Activated naive CD4-positive, alpha-beta T cell treated with anti-CD3 and anti-CD28 coated beads for 36 hours (primary cell): ENCODE measurements at regions not wholly inside any gene's neighbourhood (a gene's known extent, or its start where the extent isn't known, plus 50 kb on each side); places are given as distances from the start of the nearest gene placed in this dataset.

Experiments used
- CTCF ChIA-PET: fragments of 350-600 bp; sonication (Branson Sonifier 250); formaldehyde crosslinking; loops from one replicate; lab custom pipeline; 2021; ENCODE audit warnings: antibody characterized with exemption; lab: Charles Lee
- DNase-seq: peaks from one replicate; pipeline ENCODE4 v3.0.0-alpha.2; 2020
- H3K27ac Mint-ChIP-seq: one replicate; pipeline ENCODE4 v1.8.0; 2021; ENCODE audit warnings: mild to moderate bottlenecking, mixed read lengths
- H3K27me3 Mint-ChIP-seq: one replicate; pipeline ENCODE4 v1.8.0; 2021; ENCODE audit warnings: low read depth, mixed read lengths
- H3K36me3 Mint-ChIP-seq: one replicate; pipeline ENCODE4 v1.8.0; 2021; ENCODE audit warnings: low read depth, mixed read lengths
- H3K4me1 Mint-ChIP-seq: one replicate; pipeline ENCODE4 v1.8.0; 2021; ENCODE audit warnings: low read depth, mixed read lengths
- H3K4me3 Mint-ChIP-seq: one replicate; pipeline ENCODE4 v1.8.0; 2021; ENCODE audit warnings: mild to moderate bottlenecking, moderate library complexity, mixed read lengths
- H3K9me3 Mint-ChIP-seq: one replicate; pipeline ENCODE4 v1.8.0; 2021; ENCODE audit warnings: mixed read lengths
- intact Hi-C: fragments of 100-400 bp; cut with micrococcal nuclease; formaldehyde crosslinking; loops from one replicate; pipeline ENCODE4 v1.15.1; 2023

- peaks cover 5% of the 10 kb centered on the region for H3K27me3 Mint-ChIP-seq
- intact Hi-C loops, result no loop called here
- no peak overlapping the region for H3K4me3 Mint-ChIP-seq
- no peak overlapping the region for H3K27ac Mint-ChIP-seq
- no peaks in the 10 kb centered on the region for H3K9me3 Mint-ChIP-seq
- CTCF ChIA-PET, result no interaction called here
- DNase-seq, result no peak
- H3K4me1 Mint-ChIP-seq, result no peaks in the 10 kb centered on the region
- no peaks in the 10 kb centered on the region for H3K36me3 Mint-ChIP-seq
These were observed 458.6 kb downstream of the MAFB start for GRCh38 chr20:40230486-40230885.

- no peak for DNase-seq
- Mint-ChIP-seq H3K36me3 (no peaks in the 10 kb centered on the region), H3K9me3 (no peaks in the 10 kb centered on the region), H3K4me1 (no peaks in the 10 kb centered on the region), H3K27ac (no peak overlapping the region), H3K27me3 (no peaks in the 10 kb centered on the region), H3K4me3 (no peak overlapping the region)
- CTCF ChIA-PET, result no interaction called here
- intact Hi-C loops, result no loop called here
These were observed 463.4 kb downstream of the MAFB start for GRCh38 chr20:40225596-40225995.

- DNase-seq, result no peak
- no peaks in the 10 kb centered on the region for H3K4me1 Mint-ChIP-seq
- H3K27ac Mint-ChIP-seq, result no peak overlapping the region
- intact Hi-C loops, result no loop called here
- CTCF ChIA-PET, result no interaction called here
- H3K27me3 Mint-ChIP-seq, result no peaks in the 10 kb centered on the region
- H3K36me3 Mint-ChIP-seq, result no peaks in the 10 kb centered on the region
- H3K4me3 Mint-ChIP-seq, result no peak overlapping the region
- H3K9me3 Mint-ChIP-seq, result no peaks in the 10 kb centered on the region
These were observed 465.2 kb downstream of the MAFB start for GRCh38 chr20:40223810-40224209.

- intact Hi-C loops, result no loop called here
- no peaks in the 10 kb centered on the region for H3K4me1 Mint-ChIP-seq
- no peaks in the 10 kb centered on the region for H3K36me3 Mint-ChIP-seq
- CTCF ChIA-PET, result no interaction called here
- H3K27ac Mint-ChIP-seq, result no peak overlapping the region
- H3K4me3 Mint-ChIP-seq, result no peak overlapping the region
- no peaks in the 10 kb centered on the region for H3K27me3 Mint-ChIP-seq
- no peak for DNase-seq
- H3K9me3 Mint-ChIP-seq, result no peaks in the 10 kb centered on the region
These were observed 470.1 kb downstream of the MAFB start for GRCh38 chr20:40218971-40219370.

- no peak overlapping the region for H3K4me3 Mint-ChIP-seq
- H3K4me1 Mint-ChIP-seq, result no peaks in the 10 kb centered on the region
- intact Hi-C loops, result no loop called here
- no peak for DNase-seq
- no peaks in the 10 kb centered on the region for H3K36me3 Mint-ChIP-seq
- CTCF ChIA-PET, result no interaction called here
- H3K27ac Mint-ChIP-seq, result no peak overlapping the region
- H3K27me3 Mint-ChIP-seq, result no peaks in the 10 kb centered on the region
- no peaks in the 10 kb centered on the region for H3K9me3 Mint-ChIP-seq
These were observed 470.6 kb downstream of the MAFB start for GRCh38 chr20:40218316-40218969.

GRCh38 chr20:40207655-40208054 is 481.4 kb downstream of the MAFB start:
- CTCF ChIA-PET, result interaction anchor here (0.9 kb wide), 1 partner anchor 28 kb away, joined by 3 read pairs; no protein-coding TSS in a partner anchor
- no peak for DNase-seq
- intact Hi-C loops, result no loop called here
- Mint-ChIP-seq H3K27ac (no peak overlapping the region), H3K4me1 (no peaks in the 10 kb centered on the region), H3K4me3 (no peak overlapping the region), H3K27me3 (peaks cover 11% of the 10 kb centered on the region), H3K9me3 (peaks cover 2% of the 10 kb centered on the region), H3K36me3 (no peaks in the 10 kb centered on the region)

GRCh38 chr20:40205971-40206370 is 483.1 kb downstream of the MAFB start:
- Mint-ChIP-seq H3K27ac (no peak overlapping the region), H3K4me1 (no peaks in the 10 kb centered on the region), H3K9me3 (peaks cover 2% of the 10 kb centered on the region), H3K36me3 (no peaks in the 10 kb centered on the region), H3K27me3 (peaks cover 11% of the 10 kb centered on the region), H3K4me3 (no peak overlapping the region)
- DNase-seq, result no peak
- intact Hi-C loops, result no loop called here
- CTCF ChIA-PET, result no interaction called here

- intact Hi-C loops, result no loop called here
- no peak overlapping the region for H3K27ac Mint-ChIP-seq
- no peak overlapping the region for H3K4me3 Mint-ChIP-seq
- peaks cover 9% of the 10 kb centered on the region for H3K27me3 Mint-ChIP-seq
- CTCF ChIA-PET, result no interaction called here
- no peaks in the 10 kb centered on the region for H3K36me3 Mint-ChIP-seq
- H3K4me1 Mint-ChIP-seq, result no peaks in the 10 kb centered on the region
- no peak for DNase-seq
- H3K9me3 Mint-ChIP-seq, result peaks cover 2% of the 10 kb centered on the region
These were observed 486.0 kb downstream of the MAFB start for GRCh38 chr20:40203032-40203431.

GRCh38 chr20:40197691-40198090 is 491.3 kb downstream of the MAFB start:
- H3K4me3 Mint-ChIP-seq, result no peak overlapping the region
- H3K4me1 Mint-ChIP-seq, result no peaks in the 10 kb centered on the region
- no peak for DNase-seq
- no peak overlapping the region for H3K27ac Mint-ChIP-seq
- H3K36me3 Mint-ChIP-seq, result no peaks in the 10 kb centered on the region
- H3K9me3 Mint-ChIP-seq, result peaks cover 1% of the 10 kb centered on the region
- CTCF ChIA-PET, result no interaction called here
- intact Hi-C loops, result no loop called here
- H3K27me3 Mint-ChIP-seq, result no peaks in the 10 kb centered on the region

GRCh38 chr20:40196846-40197436 is 492.1 kb downstream of the MAFB start:
- CTCF ChIA-PET, result no interaction called here
- Mint-ChIP-seq H3K9me3 (peaks cover 1% of the 10 kb centered on the region), H3K4me1 (no peaks in the 10 kb centered on the region), H3K36me3 (no peaks in the 10 kb centered on the region), H3K27me3 (no peaks in the 10 kb centered on the region), H3K27ac (no peak overlapping the region), H3K4me3 (no peak overlapping the region)
- intact Hi-C loops, result no loop called here
- DNase-seq, result no peak

- H3K36me3 Mint-ChIP-seq, result no peaks in the 10 kb centered on the region
- H3K27ac Mint-ChIP-seq, result no peak overlapping the region
- H3K9me3 Mint-ChIP-seq, result peaks cover 1% of the 10 kb centered on the region
- H3K4me3 Mint-ChIP-seq, result no peak overlapping the region
- no peak for DNase-seq
- CTCF ChIA-PET, result no interaction called here
- intact Hi-C loops, result no loop called here
- H3K27me3 Mint-ChIP-seq, result no peaks in the 10 kb centered on the region
- no peaks in the 10 kb centered on the region for H3K4me1 Mint-ChIP-seq
These were observed 493.3 kb downstream of the MAFB start for GRCh38 chr20:40195742-40196141.

GRCh38 chr20:40192529-40192928 is 496.5 kb downstream of the MAFB start:
- H3K9me3 Mint-ChIP-seq, result peaks cover 1% of the 10 kb centered on the region
- intact Hi-C loops, result no loop called here
- no peaks in the 10 kb centered on the region for H3K4me1 Mint-ChIP-seq
- DNase-seq, result no peak
- no peaks in the 10 kb centered on the region for H3K36me3 Mint-ChIP-seq
- no peak overlapping the region for H3K27ac Mint-ChIP-seq
- CTCF ChIA-PET, result no interaction called here
- peaks cover 4% of the 10 kb centered on the region for H3K27me3 Mint-ChIP-seq
- H3K4me3 Mint-ChIP-seq, result no peak overlapping the region

GRCh38 chr20:40192081-40192480 is 497.0 kb downstream of the MAFB start:
- Mint-ChIP-seq H3K4me1 (no peaks in the 10 kb centered on the region), H3K27me3 (peaks cover 4% of the 10 kb centered on the region), H3K27ac (no peak overlapping the region), H3K4me3 (no peak overlapping the region), H3K36me3 (no peaks in the 10 kb centered on the region), H3K9me3 (peaks cover 1% of the 10 kb centered on the region)
- no peak for DNase-seq
- intact Hi-C loops, result no loop called here
- CTCF ChIA-PET, result no interaction called here
